Epidermal melanocyte (primary cell): ENCODE measurements at regions not wholly inside any gene's neighbourhood (a gene's known extent, or its start where the extent isn't known, plus 50 kb on each side); places are given as distances from the start of the nearest gene placed in this dataset.

ENCODE experiments used
- DNase-seq: peaks from one replicate; pipeline ENCODE4 v3.0.0; 2011; ENCODE audit warnings: low spot score; ENCODE audit not compliant: insufficient read length

DNA sequence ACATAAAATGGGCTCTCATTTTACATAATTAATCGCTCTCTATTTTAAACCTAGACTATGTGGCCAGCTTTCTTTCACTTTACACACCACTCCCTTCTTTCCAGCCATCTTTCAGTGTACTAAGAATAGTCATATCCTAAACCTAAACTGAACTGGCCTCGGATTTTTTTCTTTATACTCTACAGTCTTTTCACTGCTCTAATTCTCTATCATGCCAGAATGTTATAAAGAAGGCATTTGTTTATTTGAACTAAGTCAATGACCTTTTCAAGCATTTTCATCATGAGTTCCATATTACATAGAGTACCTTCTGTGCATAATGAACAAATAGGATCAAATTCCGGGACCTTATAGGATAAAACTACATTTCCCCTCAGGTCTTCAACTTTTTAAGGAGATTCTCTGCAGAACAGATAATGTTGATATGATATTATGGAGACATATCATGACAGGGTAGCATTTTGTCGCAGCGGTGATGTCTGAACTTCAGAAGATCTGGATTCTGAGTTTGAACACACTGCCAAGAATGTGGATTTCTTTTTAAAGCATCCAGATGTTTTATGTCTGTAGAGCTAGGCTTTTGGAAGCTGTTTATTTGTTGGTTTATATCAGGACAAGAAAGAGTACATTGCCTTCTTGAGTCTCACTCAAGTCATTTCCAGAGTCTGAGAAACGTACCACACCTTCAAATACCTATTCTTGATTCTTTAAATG, 1047.3 kb downstream of the MCTP2 start:
- DNase-seq, result peak; percentile 46

DNA sequence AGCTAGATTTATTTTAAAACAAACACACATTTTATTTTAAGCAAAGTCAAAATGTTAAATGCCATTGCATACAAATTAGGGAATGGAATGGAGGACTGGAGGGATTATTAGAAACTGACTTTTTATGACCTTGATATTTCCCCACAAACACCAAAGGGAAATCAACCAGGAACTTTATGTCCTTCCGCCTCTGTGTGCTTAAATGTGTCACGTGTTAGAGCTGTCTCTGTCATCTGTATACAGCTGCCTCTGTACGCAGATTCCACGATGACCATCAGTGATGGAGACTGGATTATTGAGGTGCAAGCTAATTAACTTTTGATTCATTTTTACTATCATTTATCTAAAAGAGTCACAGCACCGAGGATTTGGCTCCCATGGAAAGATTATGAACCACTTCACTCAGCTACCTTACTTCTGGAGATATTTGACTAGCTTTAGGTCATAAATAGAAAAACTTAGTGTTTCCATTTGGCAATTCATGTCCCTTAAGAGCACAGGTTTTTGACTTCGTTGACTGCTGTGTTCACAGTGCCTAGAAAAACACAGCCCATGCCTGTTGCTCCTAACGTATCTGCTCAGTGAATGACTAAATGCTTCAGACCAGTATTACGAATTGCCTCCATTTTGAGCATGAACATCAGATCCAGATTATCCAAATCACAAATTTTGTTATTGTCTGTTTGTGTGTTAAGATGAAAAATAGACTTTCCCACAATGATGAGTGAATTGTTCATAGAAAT, 1048.1 kb downstream of the MCTP2 start:
- no peak for DNase-seq

GRCh38 chr15:95280711-95281110, 1049.3 kb downstream of the MCTP2 start:
- no peak for DNase-seq

GRCh38 chr15:95281470-95281869, 1049.0 kb upstream of the NR2F2 start:
- no peak for DNase-seq

DNA sequence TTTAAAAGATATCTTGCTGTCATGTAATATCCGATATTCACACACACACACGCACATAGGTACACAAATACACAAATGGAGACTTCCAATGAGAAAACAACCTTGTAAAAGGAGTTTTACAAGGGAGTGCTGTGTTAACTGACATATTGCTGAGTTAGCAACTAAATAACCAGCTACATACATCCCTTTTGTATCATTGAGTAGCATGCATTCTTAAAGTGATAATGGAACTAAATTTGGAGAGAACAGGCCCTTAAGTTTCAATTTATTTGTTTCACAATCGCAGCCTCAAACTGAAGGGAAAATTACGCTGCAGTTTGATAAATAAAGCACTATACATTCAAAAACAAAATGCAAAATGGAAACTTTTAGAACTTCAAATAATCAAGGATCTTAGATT, 1046.0 kb upstream of the NR2F2 start:
- no peak for DNase-seq

DNA sequence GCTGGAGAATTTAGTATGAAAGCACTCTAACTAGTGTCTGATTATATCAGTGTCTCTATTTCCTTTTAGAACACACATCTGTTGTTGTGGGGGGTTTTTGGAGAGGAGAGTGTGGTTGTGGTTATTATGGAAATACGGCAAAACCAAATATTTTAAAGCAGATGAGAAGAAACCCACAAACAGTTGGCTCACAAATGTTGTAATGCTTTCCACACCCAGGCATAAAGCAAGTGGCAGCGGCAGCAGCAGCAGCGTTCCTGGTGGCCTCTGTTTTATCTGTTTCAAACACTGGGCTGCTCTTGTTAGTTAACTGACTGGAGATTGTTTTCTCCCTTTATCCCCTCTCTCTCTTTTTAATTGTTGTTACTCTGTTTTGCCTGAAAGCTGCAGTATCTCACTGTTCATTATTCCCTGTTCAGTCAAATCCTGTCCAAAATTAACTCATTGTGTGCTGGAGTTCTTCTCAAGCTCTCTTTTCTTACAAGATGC, 1045.5 kb upstream of the NR2F2 start:
- DNase-seq, result peak; percentile 33

GRCh38 chr15:95286352-95286880, 1044.1 kb upstream of the NR2F2 start:
- DNase-seq, result no peak

DNA sequence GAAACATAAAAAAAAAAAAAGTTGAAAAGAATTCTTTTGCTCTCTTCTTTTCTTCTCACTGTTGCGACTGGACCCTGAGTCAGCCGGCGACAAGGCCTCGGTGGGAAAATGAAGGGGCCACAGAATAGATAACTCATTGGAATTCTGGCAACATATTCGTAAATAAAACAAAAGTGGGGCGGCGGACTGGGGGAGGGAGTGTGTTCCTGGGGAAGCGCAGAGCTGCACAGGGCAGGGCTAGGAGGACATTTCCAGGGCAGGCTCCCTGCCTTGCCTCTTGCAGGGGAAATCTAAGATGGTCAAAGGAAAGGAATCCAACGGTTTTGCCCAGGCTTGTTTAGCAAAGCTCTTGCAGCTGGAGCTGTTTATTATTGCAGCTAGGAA, 1042.8 kb upstream of the NR2F2 start:
- DNase-seq, result no peak

- DNase-seq, result no peak
Observed at GRCh38 chr15:95288626-95289025, 1041.9 kb upstream of the NR2F2 start.

GRCh38 chr15:95290176-95290974, 1040.1 kb upstream of the NR2F2 start:
- no peak for DNase-seq

- DNase-seq, result peak; percentile 37
Observed at GRCh38 chr15:95291898-95292472, 1038.5 kb upstream of the NR2F2 start.

- DNase-seq, result no peak
Observed at GRCh38 chr15:95292785-95293450, 1037.6 kb upstream of the NR2F2 start.

GRCh38 chr15:95293456-95294031, 1037.0 kb upstream of the NR2F2 start:
- DNase-seq, result no peak

- DNase-seq, result no peak
Observed at GRCh38 chr15:95295363-95295762, 1035.1 kb upstream of the NR2F2 start.

GRCh38 chr15:95295896-95296625, 1034.4 kb upstream of the NR2F2 start:
- DNase-seq, result no peak

DNA sequence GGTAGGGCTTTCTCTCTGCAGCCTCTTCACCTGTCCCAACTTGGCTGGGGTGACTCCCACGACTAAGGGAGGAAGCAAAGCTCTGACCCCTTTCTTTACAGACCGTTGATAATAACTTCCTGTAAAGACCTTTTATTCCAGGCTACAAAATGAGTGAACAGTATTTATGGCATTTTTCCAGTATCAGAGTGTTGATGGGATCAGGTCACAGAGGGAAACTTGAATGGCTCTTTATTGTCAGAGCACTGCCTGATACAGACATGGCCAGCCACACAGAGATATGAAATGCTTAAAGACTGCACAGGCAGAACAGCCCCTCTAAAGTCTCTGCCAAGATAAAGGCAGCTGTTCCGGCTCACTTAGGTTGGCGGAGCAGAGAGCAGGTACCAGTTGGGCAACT, 1033.9 kb upstream of the NR2F2 start:
- DNase-seq, result no peak

GRCh38 chr15:95298729-95299128, 1031.8 kb upstream of the NR2F2 start:
- no peak for DNase-seq

DNA sequence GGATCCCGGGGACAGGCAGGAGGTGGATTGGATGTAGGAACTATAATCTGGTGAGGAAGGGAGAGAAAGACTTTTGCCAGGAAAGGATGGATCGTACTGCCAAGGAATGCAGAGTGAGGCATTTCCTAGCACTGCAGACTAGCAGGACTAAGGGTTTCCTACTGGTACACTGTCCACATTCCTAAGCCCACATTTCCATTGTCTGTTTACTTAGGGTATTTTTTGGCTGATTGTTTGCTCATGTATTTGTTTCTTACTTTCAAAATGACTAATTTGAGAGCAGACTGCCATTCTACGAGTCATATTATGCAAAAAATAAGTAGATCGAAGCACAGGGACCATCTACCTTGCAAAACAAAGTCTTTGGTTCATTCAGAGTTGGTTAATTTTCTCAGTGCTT, 1029.5 kb upstream of the NR2F2 start:
- no peak for DNase-seq

DNA sequence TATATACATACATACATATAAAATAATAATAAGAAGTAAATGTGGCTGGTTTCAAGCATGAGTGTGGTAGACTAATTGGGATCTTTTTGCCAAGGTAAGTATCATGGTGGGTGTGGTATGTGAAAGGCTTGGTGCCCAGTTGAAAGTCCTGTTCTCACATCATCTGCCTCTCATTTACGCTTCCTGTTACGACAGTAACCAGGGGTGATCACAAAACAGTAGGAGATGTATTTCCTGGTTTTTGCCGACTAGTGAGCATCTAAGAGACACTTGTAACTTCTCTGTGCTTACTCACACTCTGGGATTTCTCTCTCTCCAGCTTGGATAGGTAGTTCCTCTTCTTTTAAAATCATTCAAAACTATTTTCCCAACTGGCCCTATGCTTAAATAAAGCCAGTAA, 1028.3 kb upstream of the NR2F2 start:
- no peak for DNase-seq

GRCh38 chr15:95302809-95303208, 1027.7 kb upstream of the NR2F2 start:
- no peak for DNase-seq
